ENCODE measurements at regions not wholly inside any gene's neighbourhood (a gene's known extent, or its start where the extent isn't known, plus 50 kb on each side); places are given as distances from the start of the nearest gene placed in this dataset.
"Not testable (repeated sequence)": the region's sequence is repeated elsewhere in the genome, so short reads cannot be mapped to it uniquely, and the experiment has no call there.

- not testable (repeated sequence) for H3K36me3 ChIP-seq (ENCODE audit: control insufficient read depth, insufficient read depth, low read length); H3K27ac Mint-ChIP-seq; H3K27ac ChIP-seq (ENCODE audit: insufficient read depth, low read length, poor library complexity, severe bottlenecking); H3K27me3 ChIP-seq (ENCODE audit: control insufficient read depth, insufficient read depth, low read length); H3K36me3 Mint-ChIP-seq; DNase-seq; ATAC-seq (ENCODE audit: low read depth in 2 of 2); H3K4me3 Mint-ChIP-seq; H3K4me3 ChIP-seq (ENCODE audit: low read depth, low read length); H3K9me3 Mint-ChIP-seq; H3K27me3 Mint-ChIP-seq; H3K4me1 ChIP-seq (ENCODE audit: control insufficient read depth, insufficient read depth, low read length, poor library complexity, severe bottlenecking); H3K4me1 Mint-ChIP-seq; H3K9me3 ChIP-seq (ENCODE audit: control insufficient read depth in 2 of 2, low read length in 2 of 2)
These were observed 4414.5 kb upstream of the TPTE start for GRCh38 chr21:6106686-6107567.

- not testable (repeated sequence) for H3K9me3 Mint-ChIP-seq; H3K4me1 ChIP-seq (ENCODE audit: control insufficient read depth, insufficient read depth, low read length, poor library complexity, severe bottlenecking); H3K27ac ChIP-seq (ENCODE audit: insufficient read depth, low read length, poor library complexity, severe bottlenecking); H3K27me3 ChIP-seq (ENCODE audit: control insufficient read depth, insufficient read depth, low read length); H3K4me3 ChIP-seq (ENCODE audit: low read depth, low read length); H3K27ac Mint-ChIP-seq; H3K36me3 Mint-ChIP-seq; H3K27me3 Mint-ChIP-seq; ATAC-seq (ENCODE audit: low read depth in 2 of 2); H3K4me3 Mint-ChIP-seq; DNase-seq; H3K9me3 ChIP-seq (ENCODE audit: control insufficient read depth in 2 of 2, low read length in 2 of 2); H3K36me3 ChIP-seq (ENCODE audit: control insufficient read depth, insufficient read depth, low read length); H3K4me1 Mint-ChIP-seq
These were observed 4412.5 kb upstream of the TPTE start for GRCh38 chr21:6108894-6109293.

- H3K4me1 ChIP-seq (ENCODE audit: control insufficient read depth, insufficient read depth, low read length, poor library complexity, severe bottlenecking); H3K27ac Mint-ChIP-seq; H3K9me3 ChIP-seq (ENCODE audit: control insufficient read depth in 2 of 2, low read length in 2 of 2); H3K4me3 ChIP-seq (ENCODE audit: low read depth, low read length); H3K27me3 ChIP-seq (ENCODE audit: control insufficient read depth, insufficient read depth, low read length); H3K4me3 Mint-ChIP-seq; DNase-seq; H3K27me3 Mint-ChIP-seq; H3K36me3 Mint-ChIP-seq; ATAC-seq (ENCODE audit: low read depth in 2 of 2); H3K36me3 ChIP-seq (ENCODE audit: control insufficient read depth, insufficient read depth, low read length); H3K9me3 Mint-ChIP-seq; H3K27ac ChIP-seq (ENCODE audit: insufficient read depth, low read length, poor library complexity, severe bottlenecking); H3K4me1 Mint-ChIP-seq: not testable (repeated sequence)
These were observed 4411.6 kb upstream of the TPTE start for GRCh38 chr21:6109774-6110173.

GRCh38 chr21:6110716-6111343 lies 4410.6 kb upstream of the TPTE start:
- H3K36me3 Mint-ChIP-seq; DNase-seq; H3K9me3 Mint-ChIP-seq; H3K4me1 Mint-ChIP-seq; H3K9me3 ChIP-seq (ENCODE audit: control insufficient read depth in 2 of 2, low read length in 2 of 2); H3K36me3 ChIP-seq (ENCODE audit: control insufficient read depth, insufficient read depth, low read length); H3K27me3 Mint-ChIP-seq; H3K27ac ChIP-seq (ENCODE audit: insufficient read depth, low read length, poor library complexity, severe bottlenecking); H3K4me1 ChIP-seq (ENCODE audit: control insufficient read depth, insufficient read depth, low read length, poor library complexity, severe bottlenecking); H3K4me3 Mint-ChIP-seq; H3K27me3 ChIP-seq (ENCODE audit: control insufficient read depth, insufficient read depth, low read length); H3K4me3 ChIP-seq (ENCODE audit: low read depth, low read length); H3K27ac Mint-ChIP-seq: not testable (repeated sequence)
- ATAC-seq (ENCODE audit: low read depth in 2 of 2) = peak; percentile 93 to 94

- not testable (repeated sequence) for H3K36me3 Mint-ChIP-seq; H3K9me3 ChIP-seq (ENCODE audit: control insufficient read depth in 2 of 2, low read length in 2 of 2); H3K36me3 ChIP-seq (ENCODE audit: control insufficient read depth, insufficient read depth, low read length); H3K9me3 Mint-ChIP-seq; H3K27me3 ChIP-seq (ENCODE audit: control insufficient read depth, insufficient read depth, low read length); H3K4me3 Mint-ChIP-seq; H3K27ac ChIP-seq (ENCODE audit: insufficient read depth, low read length, poor library complexity, severe bottlenecking); H3K4me3 ChIP-seq (ENCODE audit: low read depth, low read length); H3K4me1 ChIP-seq (ENCODE audit: control insufficient read depth, insufficient read depth, low read length, poor library complexity, severe bottlenecking); H3K27me3 Mint-ChIP-seq; H3K27ac Mint-ChIP-seq; H3K4me1 Mint-ChIP-seq
- DNase-seq = peak in 1 of 3 donors; percentile 6
- ATAC-seq (ENCODE audit: low read depth in 2 of 2) = peak in 1 of 2 donors; percentile 0
These were observed 4410.0 kb upstream of the TPTE start for GRCh38 chr21:6111354-6111753.

GRCh38 chr21:6118336-6118735 lies 4403.0 kb upstream of the TPTE start:
- not testable (repeated sequence) for H3K4me1 ChIP-seq (ENCODE audit: control insufficient read depth, insufficient read depth, low read length, poor library complexity, severe bottlenecking); H3K27me3 Mint-ChIP-seq; H3K4me1 Mint-ChIP-seq; H3K27ac Mint-ChIP-seq; ATAC-seq (ENCODE audit: low read depth in 2 of 2); DNase-seq; H3K27ac ChIP-seq (ENCODE audit: insufficient read depth, low read length, poor library complexity, severe bottlenecking); H3K36me3 Mint-ChIP-seq; H3K4me3 ChIP-seq (ENCODE audit: low read depth, low read length); H3K9me3 Mint-ChIP-seq; H3K4me3 Mint-ChIP-seq; H3K36me3 ChIP-seq (ENCODE audit: control insufficient read depth, insufficient read depth, low read length); H3K27me3 ChIP-seq (ENCODE audit: control insufficient read depth, insufficient read depth, low read length); H3K9me3 ChIP-seq (ENCODE audit: control insufficient read depth in 2 of 2, low read length in 2 of 2)

GRCh38 chr21:6120863-6121262 lies 4400.5 kb upstream of the TPTE start:
- H3K36me3 ChIP-seq (ENCODE audit: control insufficient read depth, insufficient read depth, low read length); H3K27ac ChIP-seq (ENCODE audit: insufficient read depth, low read length, poor library complexity, severe bottlenecking); H3K4me1 Mint-ChIP-seq; ATAC-seq (ENCODE audit: low read depth in 2 of 2); H3K27me3 Mint-ChIP-seq; H3K36me3 Mint-ChIP-seq; DNase-seq; H3K27ac Mint-ChIP-seq; H3K9me3 Mint-ChIP-seq; H3K4me1 ChIP-seq (ENCODE audit: control insufficient read depth, insufficient read depth, low read length, poor library complexity, severe bottlenecking); H3K9me3 ChIP-seq (ENCODE audit: control insufficient read depth in 2 of 2, low read length in 2 of 2); H3K4me3 Mint-ChIP-seq; H3K27me3 ChIP-seq (ENCODE audit: control insufficient read depth, insufficient read depth, low read length); H3K4me3 ChIP-seq (ENCODE audit: low read depth, low read length): not testable (repeated sequence)

GRCh38 chr21:6122629-6123028 lies 4398.8 kb upstream of the TPTE start:
- peak overlapping the region in 1 of 3 donors; percentile 90 for H3K27ac Mint-ChIP-seq
- not testable (repeated sequence) for H3K36me3 Mint-ChIP-seq; H3K4me1 ChIP-seq (ENCODE audit: control insufficient read depth, insufficient read depth, low read length, poor library complexity, severe bottlenecking); H3K4me3 ChIP-seq (ENCODE audit: low read depth, low read length); H3K27me3 Mint-ChIP-seq; H3K27ac ChIP-seq (ENCODE audit: insufficient read depth, low read length, poor library complexity, severe bottlenecking); H3K4me1 Mint-ChIP-seq; ATAC-seq (ENCODE audit: low read depth in 2 of 2); H3K27me3 ChIP-seq (ENCODE audit: control insufficient read depth, insufficient read depth, low read length); H3K9me3 ChIP-seq (ENCODE audit: control insufficient read depth in 2 of 2, low read length in 2 of 2); H3K4me3 Mint-ChIP-seq; H3K36me3 ChIP-seq (ENCODE audit: control insufficient read depth, insufficient read depth, low read length); H3K9me3 Mint-ChIP-seq; DNase-seq
